ENCODE measurements at regions not wholly inside any gene's neighbourhood (a gene's known extent, or its start where the extent isn't known, plus 50 kb on each side); places are given as distances from the start of the nearest gene placed in this dataset.
"Not testable (repeated sequence)": the region's sequence is repeated elsewhere in the genome, so short reads cannot be mapped to it uniquely, and the experiment has no call there.

DNA sequence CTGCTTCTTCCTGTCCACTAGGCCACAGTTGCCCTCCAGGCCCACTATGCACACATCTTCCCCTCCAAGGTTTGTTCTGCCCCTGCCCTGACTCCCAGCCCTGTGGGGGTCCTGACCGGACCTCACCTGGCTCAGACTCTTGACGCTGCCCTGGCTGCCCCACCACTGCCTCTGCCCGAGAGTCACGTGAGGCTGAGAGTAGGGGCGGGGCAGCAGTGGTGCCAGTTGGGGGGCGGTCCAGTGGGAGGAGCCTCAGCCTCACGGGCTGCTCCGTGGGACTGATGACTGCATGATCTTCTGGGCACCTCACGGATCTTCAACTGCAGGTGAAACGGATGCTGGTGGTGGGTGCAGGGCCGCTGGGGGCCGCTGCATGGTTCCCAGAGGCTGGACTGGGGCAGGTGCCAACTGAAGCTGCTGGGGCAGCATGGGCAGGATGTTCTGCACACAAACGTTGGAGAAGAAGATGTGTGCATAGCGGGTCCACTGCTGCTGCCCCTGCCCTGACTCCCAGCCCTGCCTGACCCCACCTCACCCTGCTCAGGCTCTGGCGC, 77.6 kb downstream of the HHIPL2 start:
- H3K4me3 ChIP-seq (ENCODE audit: low read depth, low read length); DNase-seq (ENCODE audit: low read depth): not testable (repeated sequence)

- no peak overlapping the region for H3K4me3 ChIP-seq (ENCODE audit: low read depth, low read length)
- no peak for TF ChIP-seq CTCF (IDR thresholded peaks at IDR 0.05; ENCODE audit: low read depth, low read length, missing control alignments)
- no peak for DNase-seq (ENCODE audit: low read depth)
Observed at GRCh38 chr1:222466150-222466865, 81.6 kb downstream of the HHIPL2 start.

DNA sequence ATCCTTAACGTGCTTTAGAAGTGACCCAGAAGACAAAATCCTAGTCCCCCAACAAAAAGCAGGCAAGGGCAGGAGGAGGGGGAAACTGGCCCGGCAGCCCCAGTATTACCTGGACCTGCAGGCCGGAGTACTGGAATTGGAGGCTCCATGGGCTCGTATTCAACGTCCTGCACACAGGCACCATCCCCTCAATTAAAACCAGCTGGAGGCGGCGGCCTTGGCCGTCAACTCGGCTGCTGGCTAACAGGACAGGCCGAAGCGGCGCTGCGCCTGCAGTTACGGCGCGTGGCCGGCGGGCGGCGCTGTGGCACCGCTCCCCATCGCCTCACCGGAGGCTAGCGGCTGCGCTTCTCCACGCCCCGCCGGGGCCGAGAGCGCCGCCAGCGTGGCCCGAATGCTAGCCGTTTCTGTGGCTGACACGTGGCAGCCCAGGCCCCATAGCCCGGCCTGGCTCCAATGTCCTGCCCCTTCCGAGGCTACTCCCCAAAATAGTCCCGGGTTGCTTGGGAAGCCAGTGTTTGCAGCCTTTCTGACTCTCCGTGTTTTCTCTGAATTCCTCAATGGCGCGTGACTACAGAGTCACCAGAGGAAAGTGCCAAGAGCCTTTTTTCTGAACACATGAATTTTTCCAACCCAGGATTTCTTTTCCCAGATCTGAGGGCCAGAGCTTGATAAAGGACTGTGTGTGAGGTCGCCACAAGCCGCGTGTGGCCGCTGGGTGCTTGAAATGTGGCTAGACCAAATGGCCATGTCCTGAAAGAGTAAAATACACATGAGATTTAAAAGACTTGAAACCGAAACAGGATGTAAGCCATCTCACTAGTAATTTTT, 82.5 kb downstream of the HHIPL2 start:
- peak; percentile 99 for TF ChIP-seq CTCF (IDR thresholded peaks at IDR 0.05; ENCODE audit: low read depth, low read length, missing control alignments)
- DNase-seq (ENCODE audit: low read depth), result peak; percentile 55
- peak overlapping the region; percentile 59 for H3K4me3 ChIP-seq (ENCODE audit: low read depth, low read length)

DNA sequence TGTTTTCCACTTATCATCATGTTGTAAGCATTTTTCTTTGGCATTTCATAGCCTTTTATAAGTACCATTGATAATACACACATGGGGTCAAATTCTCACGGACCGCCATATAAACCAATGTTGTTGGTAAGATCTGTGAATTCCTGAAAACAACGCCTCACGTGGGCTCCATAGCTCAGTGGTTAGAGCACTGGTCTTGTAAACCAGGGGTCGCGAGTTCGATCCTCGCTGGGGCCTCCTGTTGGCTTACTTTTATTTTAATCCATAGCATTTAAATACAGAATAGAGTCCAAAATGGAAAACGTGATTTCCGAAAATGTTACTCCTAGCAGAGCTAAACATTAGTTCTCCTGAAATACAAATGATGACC, 83.1 kb downstream of the HHIPL2 start:
- no peak for TF ChIP-seq CTCF (IDR thresholded peaks at IDR 0.05; ENCODE audit: low read depth, low read length, missing control alignments)
- DNase-seq (ENCODE audit: low read depth), result peak; percentile 55
- H3K4me3 ChIP-seq (ENCODE audit: low read depth, low read length), result peak overlapping the region; percentile 59

- DNase-seq (ENCODE audit: low read depth), result no peak
- TF ChIP-seq CTCF (IDR thresholded peaks at IDR 0.05; ENCODE audit: low read depth, low read length, missing control alignments), result no peak
- H3K4me3 ChIP-seq (ENCODE audit: low read depth, low read length), result no peak overlapping the region
Observed at GRCh38 chr1:222463059-222463730, 84.7 kb downstream of the HHIPL2 start.

DNA sequence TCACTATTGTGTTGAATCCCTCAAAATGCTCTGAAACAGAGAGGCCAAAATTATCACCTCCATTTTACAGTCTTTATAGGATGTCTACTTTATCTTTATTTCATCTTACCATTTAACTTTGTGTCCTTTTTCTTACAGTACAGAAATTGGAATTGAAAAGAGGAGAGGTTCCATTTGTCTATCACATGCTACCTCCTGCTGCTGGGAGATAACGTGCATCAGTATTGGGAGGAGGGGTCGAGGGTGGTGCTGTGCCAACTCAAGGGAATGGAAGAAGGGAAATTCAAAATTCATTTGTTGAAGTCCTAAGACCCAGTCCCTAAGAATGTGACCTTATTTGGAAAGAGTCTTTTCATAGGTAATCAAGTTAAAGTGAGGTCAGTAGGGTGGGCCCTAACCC, 85.3 kb downstream of the HHIPL2 start:
- no peak overlapping the region for H3K4me3 ChIP-seq (ENCODE audit: low read depth, low read length)
- TF ChIP-seq CTCF (IDR thresholded peaks at IDR 0.05; ENCODE audit: low read depth, low read length, missing control alignments), result no peak
- no peak for DNase-seq (ENCODE audit: low read depth)

- DNase-seq (ENCODE audit: low read depth), result no peak
- no peak overlapping the region for H3K4me3 ChIP-seq (ENCODE audit: low read depth, low read length)
- no peak for TF ChIP-seq CTCF (IDR thresholded peaks at IDR 0.05; ENCODE audit: low read depth, low read length, missing control alignments)
Observed at GRCh38 chr1:222461941-222462340, 86.0 kb downstream of the HHIPL2 start.

Data from GM12864 (cell line).